NOMO-1 (cell line): ENCODE measurements at regions not wholly inside any gene's neighbourhood (a gene's known extent, or its start where the extent isn't known, plus 50 kb on each side); places are given as distances from the start of the nearest gene placed in this dataset.

Experiments used
- DNase-seq, 2 experiments: peaks; one replicate each; lab custom pipeline; 2025; ENCODE audit not compliant: unreplicated experiment in 2 of 2; lab: John Stamatoyannopoulos, UW

DNA sequence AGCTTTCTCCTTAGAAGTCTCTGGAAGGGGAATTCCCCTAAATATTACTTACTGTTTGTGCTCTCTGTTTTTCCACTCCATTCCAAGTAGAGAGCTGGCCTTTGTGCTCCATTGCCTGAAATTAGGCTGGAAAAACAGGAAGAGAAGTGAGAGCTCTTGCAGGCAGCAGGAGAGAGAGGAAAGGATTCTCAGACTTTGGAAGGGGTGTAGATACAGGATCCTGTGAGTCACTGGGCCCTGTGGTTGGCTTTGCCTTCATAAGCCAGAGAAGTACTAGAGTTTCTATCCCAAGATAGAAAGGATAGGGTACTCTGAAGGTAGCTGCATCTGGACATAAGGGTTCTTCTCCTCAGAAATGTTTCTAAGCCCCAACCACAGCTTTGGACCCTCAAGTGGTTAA is 188.9 kb downstream of the CMPK2 start:
- DNase-seq = no peak

DNA sequence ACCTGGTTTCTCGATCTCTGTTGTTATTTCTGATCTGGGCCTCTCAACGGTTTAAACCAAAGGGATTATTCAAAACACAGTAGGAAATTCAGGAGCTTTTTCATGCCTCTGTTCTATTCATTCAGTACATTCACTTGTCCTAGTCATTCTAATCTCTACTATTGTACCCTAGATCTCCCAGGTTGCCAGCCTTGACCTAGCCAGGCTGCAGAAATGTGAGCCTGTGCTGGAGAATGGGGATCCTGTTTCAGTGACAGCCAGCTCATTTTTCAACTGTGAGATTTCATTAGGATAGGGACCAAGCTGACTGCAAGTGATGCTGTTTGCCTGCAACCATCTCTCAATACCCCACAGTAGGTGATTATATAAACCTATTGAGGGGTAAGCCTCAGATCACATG is 186.2 kb downstream of the CMPK2 start:
- DNase-seq = no peak

DNA sequence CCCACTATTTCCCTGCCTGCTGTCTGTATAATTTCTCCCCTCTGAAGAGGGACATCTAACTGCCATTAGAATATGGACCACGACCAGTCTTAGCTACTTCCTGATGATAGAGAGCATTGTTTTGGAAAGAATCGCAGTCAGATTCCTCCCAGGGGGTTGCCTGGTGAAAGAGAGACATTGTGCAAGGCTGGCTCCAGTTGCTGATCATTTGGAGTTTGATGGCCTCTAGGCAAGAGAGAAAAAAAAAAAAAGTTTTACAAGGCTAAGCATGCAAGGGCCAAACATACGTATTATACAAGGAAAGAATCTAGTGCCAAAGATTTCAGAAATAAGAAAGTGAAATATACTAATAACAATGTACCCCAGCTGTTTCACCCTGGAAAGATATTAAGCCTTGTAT is 182.2 kb downstream of the CMPK2 start:
- no peak for DNase-seq

DNA sequence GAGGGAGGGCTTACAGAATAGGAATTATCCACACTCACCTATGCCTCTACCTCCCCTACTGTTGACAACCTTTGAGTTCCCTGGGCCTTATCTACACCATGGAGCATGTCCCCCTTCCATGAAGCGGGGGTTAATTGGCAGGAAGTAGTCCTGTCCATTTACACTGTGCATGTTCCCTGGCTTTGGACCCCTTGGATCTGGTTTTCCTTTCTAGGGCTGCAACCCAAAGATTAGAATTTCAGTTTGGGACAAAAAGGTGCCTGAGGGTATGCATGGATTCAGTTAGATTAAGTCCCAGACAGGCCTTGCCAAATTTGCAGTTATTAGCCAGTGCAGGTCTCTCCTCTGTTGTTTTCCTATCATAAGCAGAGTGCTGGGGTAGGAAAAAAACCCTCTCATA is 180.3 kb downstream of the CMPK2 start:
- DNase-seq = no peak

DNA sequence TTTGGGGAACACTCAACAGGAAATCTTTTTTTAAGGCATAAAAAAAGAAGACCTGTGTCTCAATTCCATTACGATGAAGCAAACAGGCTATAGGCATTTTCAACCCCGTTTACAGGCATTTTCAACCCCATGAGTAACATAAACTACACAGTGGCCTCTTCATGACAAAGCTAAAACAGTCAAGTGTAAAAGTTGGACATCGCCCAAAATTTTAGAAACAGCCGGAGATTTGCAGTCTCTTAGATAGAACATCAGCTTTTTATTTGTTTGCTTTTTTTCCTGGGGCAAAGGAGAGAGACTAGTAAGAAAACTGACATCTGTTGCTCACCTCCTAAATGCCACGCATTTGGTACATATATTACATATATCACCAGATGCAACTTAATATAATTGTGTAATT is 173.7 kb downstream of the CMPK2 start:
- DNase-seq = no peak

DNA sequence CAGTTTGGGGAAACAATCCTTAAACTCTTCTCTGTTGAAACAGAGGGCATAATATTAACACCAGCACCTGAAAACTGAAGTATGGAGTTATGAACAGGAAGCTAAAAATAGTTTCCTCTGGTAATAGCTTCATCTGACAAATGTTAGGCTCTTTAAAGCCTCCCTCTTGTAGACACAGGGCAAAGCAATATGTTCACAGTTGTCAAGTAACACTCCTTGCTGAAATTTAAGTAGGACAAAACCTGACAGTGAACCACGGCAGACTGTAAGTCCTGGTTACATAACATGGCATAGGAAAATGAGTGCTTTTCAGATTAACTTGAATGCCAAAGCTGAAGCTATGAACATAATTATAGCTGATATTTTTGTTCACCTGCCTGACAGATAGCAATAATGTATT is 172.9 kb downstream of the CMPK2 start:
- no peak for DNase-seq

DNA sequence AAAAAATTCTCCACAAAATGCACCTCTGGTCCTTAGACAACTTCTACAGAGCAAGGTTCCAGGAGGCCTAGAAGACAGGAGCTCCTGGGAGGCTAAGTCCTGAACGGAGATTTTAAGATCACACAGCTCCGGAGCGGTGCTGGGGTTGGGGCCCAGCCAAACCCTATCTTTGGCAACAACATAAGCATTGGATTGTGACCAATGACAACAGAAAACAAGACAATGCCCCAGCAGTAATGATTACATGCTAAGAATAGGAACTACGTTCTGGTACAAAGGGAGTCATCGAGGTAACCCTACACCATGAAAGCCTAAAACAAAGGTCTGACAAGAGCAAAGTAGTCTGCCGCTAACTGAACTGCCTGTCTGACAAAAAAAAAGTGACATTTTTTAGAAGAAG is 171.2 kb downstream of the CMPK2 start:
- no peak for DNase-seq

DNA sequence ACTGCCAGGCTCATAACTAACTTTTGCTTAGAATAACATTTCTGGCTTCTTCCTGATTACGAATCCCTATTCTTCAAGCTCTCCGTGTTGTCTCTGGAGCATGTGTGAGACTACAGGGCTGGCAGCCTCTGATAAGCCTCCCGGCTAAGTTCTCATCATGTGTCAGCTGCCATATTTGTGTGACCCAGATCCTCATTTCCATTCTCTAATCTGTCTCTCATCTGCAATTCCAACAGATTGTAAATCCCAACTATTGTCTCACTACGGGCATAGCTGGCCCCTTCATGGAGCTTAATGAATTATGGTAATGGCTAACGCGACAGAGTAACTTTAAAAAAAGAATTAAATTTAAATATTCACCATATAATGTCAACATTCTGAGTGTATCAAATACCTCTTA is 165.4 kb downstream of the CMPK2 start:
- DNase-seq = no peak

DNA sequence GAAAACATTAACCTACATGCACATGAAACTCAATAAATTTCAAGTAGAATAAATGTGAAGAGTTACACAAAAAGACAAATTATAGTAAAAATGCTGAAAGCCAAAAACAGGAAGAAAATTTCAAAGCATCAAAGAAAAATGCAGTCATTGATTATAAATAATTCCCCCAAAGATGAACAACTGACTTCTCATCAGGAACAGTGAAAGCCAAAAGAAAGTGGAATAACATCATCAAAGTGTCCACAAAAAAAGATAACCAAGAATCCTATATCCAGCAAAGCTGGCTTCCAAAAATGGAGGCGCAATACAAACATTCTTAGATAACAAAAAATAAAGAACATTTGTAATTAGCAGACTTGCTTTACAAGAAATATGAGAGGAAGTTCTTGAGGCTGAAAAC is 161.6 kb downstream of the CMPK2 start:
- DNase-seq = no peak

DNA sequence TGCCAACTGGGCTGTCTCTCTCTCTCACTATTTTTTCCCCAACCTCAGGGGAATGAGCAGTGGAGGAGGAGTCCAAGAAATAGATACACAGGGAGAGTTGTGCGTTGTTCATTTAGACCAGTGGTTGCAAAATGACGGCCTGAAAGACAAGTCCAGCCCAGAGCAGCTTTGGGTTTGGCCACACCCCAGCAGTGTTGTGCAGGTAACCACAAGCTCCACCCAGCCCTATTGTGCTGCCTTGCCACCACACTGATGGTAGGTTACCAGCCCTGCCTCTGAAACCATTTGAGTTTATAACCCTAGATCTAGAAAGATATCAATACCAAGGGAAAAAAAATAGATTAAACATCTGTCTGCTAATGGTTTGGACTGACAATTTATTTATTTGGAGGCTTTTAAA is 144.3 kb downstream of the CMPK2 start:
- DNase-seq = no peak

DNA sequence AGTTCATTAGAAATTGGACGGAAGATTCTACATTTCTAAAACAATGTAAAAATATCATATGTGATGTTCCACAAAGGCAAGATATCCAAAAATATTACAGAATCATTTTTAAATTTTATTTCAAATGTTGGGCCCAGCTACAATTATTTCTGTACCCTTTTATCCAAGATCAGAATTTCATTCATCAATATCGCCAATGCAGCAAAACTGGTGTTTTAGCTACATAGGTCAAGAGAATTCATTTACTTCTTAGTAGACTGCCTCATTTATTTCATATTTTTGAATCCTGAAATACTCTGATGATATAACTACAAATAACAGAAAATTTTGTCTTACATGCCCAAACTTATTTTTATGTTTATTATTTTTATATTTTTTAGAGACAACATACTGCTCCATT is 143.1 kb downstream of the CMPK2 start:
- no peak for DNase-seq

DNA sequence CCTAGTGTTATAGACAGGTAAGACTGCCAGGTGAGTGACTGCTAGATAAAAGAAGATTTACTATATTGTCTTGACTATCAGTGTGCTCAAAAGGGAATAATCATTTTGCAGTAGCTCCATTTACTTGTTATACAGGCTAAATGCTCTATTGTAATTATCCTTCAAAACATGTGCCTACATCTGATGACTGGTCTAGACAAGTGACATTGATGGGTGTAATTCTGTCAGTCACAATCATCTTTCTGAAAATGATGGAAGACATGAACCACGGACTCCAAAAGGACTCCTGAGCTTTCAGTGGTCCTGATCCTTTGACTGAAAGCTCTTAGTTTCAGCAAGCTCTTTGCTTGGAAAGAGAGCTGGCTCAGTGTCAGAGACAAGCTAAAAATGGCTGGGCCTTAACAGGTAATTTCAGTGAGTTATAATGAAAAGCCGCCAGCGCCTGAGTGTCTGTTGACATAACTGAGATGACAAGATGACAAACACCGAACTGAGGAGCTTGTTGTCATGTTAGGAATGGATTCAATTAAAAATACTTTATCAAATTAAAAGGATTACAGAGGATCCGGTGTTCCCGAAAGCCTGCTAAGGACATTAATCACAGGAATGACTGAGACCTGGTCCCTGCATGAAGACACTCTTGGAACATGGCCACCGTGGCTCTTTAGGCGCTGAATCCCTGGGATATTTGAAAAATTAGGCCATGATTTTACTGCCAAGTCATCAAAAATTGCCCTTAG is 141.7 kb downstream of the CMPK2 start:
- no peak for DNase-seq

DNA sequence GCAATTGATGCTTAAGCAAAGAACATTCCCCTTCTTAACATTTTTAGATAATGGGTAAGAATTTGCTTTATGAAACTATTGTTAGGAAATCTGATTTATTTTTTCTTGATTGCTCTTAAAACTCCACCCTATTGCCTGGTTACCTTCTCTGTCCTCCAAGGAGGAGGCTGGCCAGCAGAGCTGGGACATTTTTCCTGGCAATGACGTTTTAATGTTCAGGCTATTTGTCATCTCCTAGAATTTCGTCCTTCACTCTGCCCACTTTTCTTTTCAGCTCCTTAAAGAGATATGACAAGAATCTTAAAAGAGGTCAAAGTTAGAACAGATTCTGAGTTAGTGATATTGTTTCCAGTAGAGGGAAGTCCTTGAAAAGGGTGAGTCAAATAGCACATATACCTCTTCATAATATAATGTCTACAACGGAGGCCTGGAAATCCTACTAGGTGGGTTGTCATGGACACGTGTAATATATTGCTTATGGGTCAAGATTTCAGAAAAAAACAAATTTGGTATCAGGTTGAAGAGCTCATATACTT is 141.0 kb downstream of the CMPK2 start:
- no peak for DNase-seq

DNA sequence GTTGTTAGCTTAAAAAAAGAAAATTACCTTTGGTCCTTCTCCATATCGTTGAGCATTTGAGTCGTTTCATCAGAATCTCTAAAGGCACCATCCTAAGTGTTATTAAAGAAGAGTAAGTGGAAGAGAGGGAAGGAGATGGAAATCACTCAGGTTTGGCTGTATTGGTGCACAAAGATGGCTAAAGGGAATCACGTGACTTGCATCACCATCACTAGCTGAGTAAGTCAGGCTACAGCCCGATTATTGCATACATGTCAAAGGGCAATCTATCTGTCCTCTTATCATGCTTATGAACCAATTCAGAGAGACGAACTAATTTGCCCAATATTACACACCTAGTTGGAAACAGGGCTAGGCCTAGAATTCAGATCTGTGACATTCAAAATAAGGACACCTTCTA is 137.6 kb downstream of the CMPK2 start:
- DNase-seq = no peak

DNA sequence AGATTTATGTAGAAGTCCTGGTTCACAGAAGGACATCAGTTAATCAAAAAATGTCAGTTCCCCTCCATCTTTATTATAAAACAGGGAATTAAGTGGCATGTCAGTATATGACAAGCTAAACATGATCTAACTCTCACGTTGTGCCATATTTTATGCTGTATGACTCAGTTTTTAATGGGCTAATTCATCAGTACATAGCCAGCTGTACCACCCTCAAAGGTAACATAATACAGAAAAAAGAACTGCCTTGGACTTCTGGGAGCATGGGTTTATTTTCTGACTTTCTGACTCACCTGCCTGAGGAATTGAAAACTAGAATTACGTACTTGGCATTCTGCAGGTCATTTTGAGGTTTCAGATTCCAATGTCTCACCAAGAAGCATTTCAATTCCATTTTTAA is 135.7 kb downstream of the CMPK2 start:
- no peak for DNase-seq

DNA sequence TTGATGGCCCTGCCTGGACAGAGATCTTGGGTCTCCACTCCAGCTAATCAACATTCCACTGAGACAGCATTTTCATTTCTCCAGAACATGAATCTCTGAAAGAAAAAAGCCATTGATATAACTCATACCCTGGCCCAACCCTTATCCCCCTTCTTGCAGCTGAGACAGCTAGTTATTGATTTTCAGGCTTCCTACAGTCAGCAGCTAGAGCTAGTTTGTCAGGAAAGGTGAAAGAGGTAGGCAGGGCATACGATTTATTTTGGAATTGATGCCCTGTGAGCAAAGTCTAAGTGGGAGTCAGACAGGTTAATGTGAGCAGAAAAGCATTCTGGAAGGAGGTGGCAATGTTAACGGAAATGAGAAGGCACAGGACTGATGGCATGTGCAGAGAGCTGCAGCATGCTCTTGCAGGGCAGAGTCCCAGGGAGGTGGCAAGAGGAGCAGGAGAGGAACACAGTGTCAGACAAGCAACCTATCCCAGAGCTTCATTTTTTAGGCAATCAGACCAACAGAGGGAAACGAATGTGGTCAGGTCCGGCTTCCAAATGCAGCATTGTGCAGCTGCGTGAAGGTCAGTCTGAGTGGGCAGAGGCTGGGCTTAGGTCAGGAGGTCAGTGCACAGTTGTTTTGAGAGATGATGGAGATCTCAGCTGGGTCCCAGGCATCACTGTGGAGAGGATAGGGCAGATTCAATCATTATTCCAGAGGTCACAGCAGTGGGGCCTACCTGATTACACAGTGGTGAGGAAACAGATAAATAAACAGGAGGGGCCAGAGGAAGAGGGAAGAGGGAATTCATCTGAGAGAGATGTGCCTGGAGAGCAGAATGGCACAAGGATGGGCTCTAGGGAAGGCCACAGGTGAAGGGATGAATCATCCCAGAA is 134.8 kb downstream of the CMPK2 start:
- DNase-seq = no peak

DNA sequence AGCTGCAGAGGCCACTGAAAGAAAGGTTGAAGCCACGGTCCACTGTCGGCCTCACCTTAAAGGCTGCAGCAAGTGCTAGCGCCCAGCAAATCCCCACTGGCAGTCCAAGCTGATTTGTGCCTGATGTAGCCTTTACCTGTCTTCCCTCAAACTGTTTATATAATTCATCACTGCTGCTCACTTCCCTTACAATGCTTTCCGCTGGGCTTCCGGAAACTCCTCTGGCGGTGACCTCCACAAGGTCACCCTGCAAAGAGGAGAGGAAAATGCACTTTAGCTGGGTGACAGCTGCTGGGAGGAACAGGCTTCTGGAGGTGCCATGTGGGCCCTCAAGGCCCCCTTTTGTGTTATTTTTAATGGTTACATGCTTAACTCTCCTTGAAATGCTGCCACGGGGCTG is 126.2 kb downstream of the CMPK2 start:
- no peak for DNase-seq

DNA sequence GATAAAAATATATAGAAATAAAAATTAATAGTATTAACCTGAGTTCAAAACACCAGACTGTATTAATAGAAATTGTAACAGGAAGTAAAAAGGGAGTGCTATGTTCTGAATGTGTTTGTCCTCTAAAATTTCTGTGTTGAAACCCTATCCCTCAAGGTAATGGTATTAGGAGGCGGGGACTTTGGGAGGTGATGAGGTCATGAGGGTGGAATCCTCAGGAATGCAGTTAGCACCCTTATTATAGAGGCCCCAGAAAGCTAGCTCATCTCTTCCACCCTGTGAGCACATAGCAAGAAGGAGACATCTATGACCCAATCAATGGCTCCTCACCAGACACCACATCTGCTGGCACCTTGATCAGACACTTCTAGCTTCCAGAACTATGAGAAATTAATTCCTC is 124.5 kb downstream of the CMPK2 start:
- no peak for DNase-seq

DNA sequence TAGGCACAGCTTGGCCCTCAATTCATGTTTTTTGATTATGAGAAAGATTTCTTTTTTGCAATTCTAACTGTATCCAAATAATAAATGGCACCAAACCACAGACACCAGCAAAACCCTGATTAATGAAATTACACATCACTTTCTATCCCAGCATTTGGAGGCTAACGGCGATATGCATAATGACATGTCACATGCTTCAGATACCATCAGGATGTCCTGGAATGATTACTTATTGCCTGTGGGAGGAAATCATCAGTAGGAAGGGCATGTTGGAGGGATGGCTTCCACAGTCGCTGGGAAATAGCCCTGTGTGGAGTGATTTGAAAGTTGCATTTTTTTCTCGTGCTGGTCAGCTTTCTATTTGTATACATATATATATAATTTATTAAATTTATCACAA is 121.7 kb downstream of the CMPK2 start:
- no peak for DNase-seq

DNA sequence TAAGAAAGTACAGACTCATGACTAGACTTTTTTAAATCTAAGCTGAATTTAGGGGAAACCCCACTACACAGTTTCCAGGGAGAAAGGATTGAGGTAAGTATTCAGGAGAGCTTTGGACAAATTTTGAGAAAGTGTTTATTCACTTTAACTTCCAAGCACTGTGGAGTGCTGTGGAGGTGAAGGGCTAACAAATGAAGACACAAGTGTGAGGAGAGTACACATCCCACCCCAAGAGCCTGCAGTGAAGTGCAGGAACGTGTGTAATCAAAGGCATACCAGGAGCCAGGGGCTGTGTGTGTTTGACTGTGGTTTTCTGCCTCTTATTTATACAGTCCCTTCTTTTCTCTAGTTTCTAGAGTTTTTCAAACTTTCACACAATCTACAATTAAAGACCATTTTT is 118.3 kb downstream of the CMPK2 start:
- DNase-seq = no peak

DNA sequence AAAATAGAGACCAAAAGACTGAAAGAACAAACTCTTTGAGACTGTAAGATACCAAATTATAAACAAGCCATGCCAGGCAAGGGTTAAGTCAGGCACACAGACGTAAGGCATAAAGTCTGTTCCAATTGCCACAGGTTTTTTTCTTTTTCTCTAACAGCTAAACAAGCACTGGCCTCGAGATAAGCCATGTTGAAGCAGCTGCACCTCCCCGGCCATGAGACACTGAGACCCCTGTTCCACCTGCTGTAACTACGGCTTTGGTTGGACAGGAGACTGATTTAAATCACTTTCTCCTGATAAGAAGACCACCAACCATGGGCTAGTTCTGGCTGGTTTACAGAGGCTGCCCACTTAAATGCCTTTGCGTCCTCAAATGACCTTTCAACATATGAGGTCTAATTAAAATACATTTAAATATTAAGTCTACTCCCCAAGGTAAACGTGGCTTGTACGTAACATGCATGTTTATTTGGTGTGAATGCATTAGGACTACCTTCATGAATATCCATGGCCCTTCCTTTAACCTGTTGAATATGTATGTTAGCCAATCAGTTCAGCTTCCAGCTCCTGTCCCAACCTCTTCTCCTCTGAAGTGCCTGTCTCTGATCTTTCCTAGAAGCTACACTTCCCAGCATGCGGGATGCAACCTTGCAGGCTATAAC is 117.2 kb downstream of the CMPK2 start:
- DNase-seq = no peak

DNA sequence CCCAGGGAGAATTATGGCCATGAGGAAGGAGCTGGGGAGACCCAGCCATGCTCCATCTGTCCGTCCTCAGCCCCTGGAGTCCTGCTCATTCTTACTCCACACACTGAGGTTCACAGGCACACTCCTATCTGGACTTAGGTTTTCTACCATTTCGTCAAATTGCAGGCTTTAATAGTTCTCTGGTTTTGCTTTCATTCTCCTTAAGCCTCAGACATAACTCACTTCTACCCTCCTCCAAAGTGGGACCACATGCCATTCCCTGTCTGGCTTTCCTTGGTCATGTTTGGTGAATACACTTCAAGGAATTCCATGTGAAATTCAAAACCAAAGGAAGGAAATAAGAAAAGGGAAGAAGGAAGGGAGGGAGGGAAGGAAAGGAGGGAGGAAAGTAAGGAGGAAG is 115.7 kb downstream of the CMPK2 start:
- DNase-seq = no peak
